Caki2 (cell line): ENCODE measurements at regions not wholly inside any gene's neighbourhood (a gene's known extent, or its start where the extent isn't known, plus 50 kb on each side); places are given as distances from the start of the nearest gene placed in this dataset.
A peak's percentile ranks its signal among the peaks of the same experiment; 100 is the strongest.

ENCODE experiments used
- DNase-seq: peaks from one replicate; pipeline ENCODE4 v3.0.0-alpha.2; 2015; ENCODE audit warnings: low read depth
- in situ Hi-C: cut with HindIII; loops from 2 replicates; pipeline ENCODE4 v1.10.0; 2016; ENCODE audit warnings: low sequenced_read_pairs, low pct_unique_long_range_greater_than_20kb, mixed read lengths

GRCh38 chr20:51871943-51872342 is 69.6 kb upstream of the SALL4 start:
- DNase-seq: peak; percentile 23
- in situ Hi-C loops: no loop called here

- in situ Hi-C loops: no loop called here
- DNase-seq: no peak
These were observed 66.7 kb upstream of the SALL4 start for GRCh38 chr20:51869002-51869401.

GRCh38 chr20:51867251-51867650 is 64.9 kb upstream of the SALL4 start:
- in situ Hi-C loops: no loop called here
- no peak for DNase-seq

- DNase-seq: no peak
- in situ Hi-C loops: no loop called here
These were observed 62.6 kb upstream of the SALL4 start for GRCh38 chr20:51864967-51865366.

GRCh38 chr20:51862796-51863195 is 60.5 kb upstream of the SALL4 start:
- in situ Hi-C loops: no loop called here
- DNase-seq: no peak

GRCh38 chr20:51861726-51862466 is 59.6 kb upstream of the SALL4 start:
- in situ Hi-C loops: no loop called here
- DNase-seq: no peak

- in situ Hi-C loops: no loop called here
- DNase-seq: peak; percentile 61
These were observed 58.0 kb upstream of the SALL4 start for GRCh38 chr20:51860111-51860882.

DNA sequence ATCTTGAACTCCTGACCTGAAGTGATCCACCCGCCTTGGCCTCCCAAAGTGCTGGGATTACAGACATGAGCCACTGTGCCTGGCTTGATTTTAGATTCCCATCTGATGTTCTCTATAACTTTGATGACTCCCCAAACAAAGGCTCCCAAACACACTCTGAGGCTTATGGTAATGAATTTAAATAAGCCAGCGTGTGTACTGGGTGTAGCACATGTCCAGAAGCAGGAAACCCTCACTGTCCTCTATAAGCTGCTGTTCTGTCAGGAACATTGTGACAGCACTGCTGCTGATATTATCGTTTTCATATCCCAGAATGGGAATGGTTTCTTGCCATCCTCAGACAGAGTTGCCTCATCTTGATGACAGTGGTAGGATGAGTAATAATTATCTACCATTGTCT is 54.1 kb upstream of the SALL4 start:
- in situ Hi-C loops: no loop called here
- DNase-seq: no peak

GRCh38 chr20:51854921-51855320 is 52.6 kb upstream of the SALL4 start:
- no peak for DNase-seq
- in situ Hi-C loops: no loop called here
